B cell (primary cell): ENCODE measurements at regions not wholly inside any gene's neighbourhood (a gene's known extent, or its start where the extent isn't known, plus 50 kb on each side); places are given as distances from the start of the nearest gene placed in this dataset.
"Not testable (repeated sequence)": the region's sequence is repeated elsewhere in the genome, so short reads cannot be mapped to it uniquely, and the experiment has no call there.

Experiments
- ATAC-seq: fragments of 200-7000 bp; cut with Tn5 transposase; one replicate; pipeline ENCODE4 v1.10.0; 2021; ENCODE audit warnings: low read depth, mild to moderate bottlenecking, moderate number of reproducible peaks, moderate library complexity
- CTCF ChIA-PET: fragments of 350-600 bp; sonication (Branson Sonifier 250); formaldehyde crosslinking; loops from one replicate; lab custom pipeline; 2021; ENCODE audit warnings: antibody characterized with exemption, inconsistent platforms; lab: Charles Lee
- POLR2A ChIA-PET: fragments of 350-600 bp; sonication (Branson Sonifier 250); formaldehyde crosslinking; loops from one replicate; lab custom pipeline; 2021; ENCODE audit warnings: antibody characterized with exemption; lab: Charles Lee
- DNase-seq: peaks from one replicate; pipeline ENCODE4 v3.0.0; 2013
- H2AFZ ChIP-seq: 2 replicates; pipeline ENCODE4 v1.6.1; 2012; ENCODE audit warnings: mild to moderate bottlenecking, low read depth, low read length; ENCODE audit not compliant: insufficient read depth, poor library complexity, severe bottlenecking
- H3K27ac ChIP-seq, 2 donors: 1 replicate in 1 of 2; 2 replicates in 1 of 2; pipeline ENCODE4 v1.5.1; 2012 to 2013; ENCODE audit warnings: low read length in 2 of 2, mild to moderate bottlenecking in 2 of 2, moderate library complexity in 1 of 2
- H3K27me3 ChIP-seq, 4 experiments: fragments of 200-600 bp in 1 of 4; sonication (generic) in 1 of 4; replicated peaks in 1 of 4; 1 replicate in 2 of 4; 2 replicates in 2 of 4; pipeline versions ENCODE4 v1.6.1 to v1.7.0; 2013 to 2016; ENCODE audit warnings: low read length in 3 of 4, mild to moderate bottlenecking in 2 of 4, mixed read lengths in 1 of 4, moderate library complexity in 1 of 4; ENCODE audit not compliant: insufficient read depth in 4 of 4, control insufficient read depth in 3 of 4; ENCODE audit errors: control extremely low read depth in 1 of 4
- H3K36me3 ChIP-seq, 2 experiments: replicated peaks in 1 of 2; 1 replicate in 1 of 2; 2 replicates in 1 of 2; pipeline versions ENCODE4 v1.6.1 to v1.7.1; 2013; ENCODE audit warnings: low read length in 1 of 2; ENCODE audit not compliant: insufficient read depth in 2 of 2, control insufficient read depth in 1 of 2; ENCODE audit errors: control extremely low read depth in 1 of 2, extremely low read depth in 1 of 2
- H3K4me1 ChIP-seq, 2 donors: fragments of 200-600 bp in 1 of 2; sonication (generic) in 1 of 2; 1 replicate in 1 of 2; 2 replicates in 1 of 2; pipeline versions ENCODE4 v1.5.1 to v1.6.1; 2013 to 2017; ENCODE audit warnings: low read length in 2 of 2; ENCODE audit not compliant: control insufficient read depth in 2 of 2, insufficient read depth in 2 of 2
- H3K4me2 ChIP-seq: replicated peaks from 2 replicates; pipeline ENCODE3; 2012; ENCODE audit warnings: mild to moderate bottlenecking, low read depth, low read length; ENCODE audit not compliant: poor library complexity, severe bottlenecking
- H3K4me3 ChIP-seq, 5 experiments: fragments of 200-600 bp in 1 of 5; sonication (generic) in 1 of 5; 1 replicate in 3 of 5; 2 replicates in 2 of 5; pipeline versions ENCODE4 v1.5.1 to v1.7.0; 2011 to 2016; ENCODE audit warnings: low read length in 4 of 5, mild to moderate bottlenecking in 4 of 5, low read depth in 2 of 5, control low read depth in 1 of 5, moderate library complexity in 1 of 5; ENCODE audit not compliant: insufficient read depth in 1 of 5; ENCODE audit errors: control extremely low read depth in 1 of 5, extremely low read depth in 1 of 5
- H3K79me2 ChIP-seq: fragments of 200-600 bp; sonication (generic); one replicate; pipeline ENCODE4 v1.6.0; 2016; ENCODE audit warnings: low read length; ENCODE audit not compliant: control insufficient read depth, insufficient read depth
- H3K9ac ChIP-seq: fragments of 200-600 bp; sonication (generic); 2 replicates; pipeline ENCODE4 v1.6.1; 2017; ENCODE audit warnings: mild to moderate bottlenecking, low read length, moderate library complexity
- H3K9me3 ChIP-seq, 3 donors: one replicate each; pipeline versions ENCODE4 v1.6.1 to v1.7.1; 2013; ENCODE audit warnings: low read length in 2 of 3; ENCODE audit not compliant: control insufficient read depth in 2 of 3, insufficient read depth in 1 of 3; ENCODE audit errors: control extremely low read depth in 1 of 3
- H4K20me1 ChIP-seq: 2 replicates; pipeline ENCODE4 v1.6.0; 2012; ENCODE audit warnings: mild to moderate bottlenecking, low read length; ENCODE audit not compliant: insufficient read depth, control insufficient read depth, poor library complexity, severe bottlenecking
- H3K27ac Mint-ChIP-seq: one replicate; pipeline ENCODE4 v1.8.0; 2021; ENCODE audit warnings: mixed read lengths
- H3K27me3 Mint-ChIP-seq: one replicate; pipeline ENCODE4 v1.8.0; 2021; ENCODE audit warnings: mixed read lengths
- H3K4me1 Mint-ChIP-seq: one replicate; pipeline ENCODE4 v1.8.0; 2021; ENCODE audit warnings: mixed read lengths
- H3K4me3 Mint-ChIP-seq: one replicate; pipeline ENCODE4 v1.8.0; 2021; ENCODE audit warnings: mixed read lengths
- H3K9me3 Mint-ChIP-seq: one replicate; pipeline ENCODE4 v1.8.0; 2022; ENCODE audit warnings: mixed read lengths; ENCODE audit not compliant: insufficient read depth
- WGBS: methylation state at CpG from one replicate; pipeline ENCODE4 v1.1.5; 2013; ENCODE audit warnings: missing lambda C conversion rate; ENCODE audit not compliant: insufficient coverage; 5-methylcytosine and 5-hydroxymethylcytosine counted together
- intact Hi-C: fragments of 100-400 bp; cut with micrococcal nuclease; formaldehyde crosslinking; loops from one replicate; pipeline ENCODE4 v1.10.0; 2022

DNA sequence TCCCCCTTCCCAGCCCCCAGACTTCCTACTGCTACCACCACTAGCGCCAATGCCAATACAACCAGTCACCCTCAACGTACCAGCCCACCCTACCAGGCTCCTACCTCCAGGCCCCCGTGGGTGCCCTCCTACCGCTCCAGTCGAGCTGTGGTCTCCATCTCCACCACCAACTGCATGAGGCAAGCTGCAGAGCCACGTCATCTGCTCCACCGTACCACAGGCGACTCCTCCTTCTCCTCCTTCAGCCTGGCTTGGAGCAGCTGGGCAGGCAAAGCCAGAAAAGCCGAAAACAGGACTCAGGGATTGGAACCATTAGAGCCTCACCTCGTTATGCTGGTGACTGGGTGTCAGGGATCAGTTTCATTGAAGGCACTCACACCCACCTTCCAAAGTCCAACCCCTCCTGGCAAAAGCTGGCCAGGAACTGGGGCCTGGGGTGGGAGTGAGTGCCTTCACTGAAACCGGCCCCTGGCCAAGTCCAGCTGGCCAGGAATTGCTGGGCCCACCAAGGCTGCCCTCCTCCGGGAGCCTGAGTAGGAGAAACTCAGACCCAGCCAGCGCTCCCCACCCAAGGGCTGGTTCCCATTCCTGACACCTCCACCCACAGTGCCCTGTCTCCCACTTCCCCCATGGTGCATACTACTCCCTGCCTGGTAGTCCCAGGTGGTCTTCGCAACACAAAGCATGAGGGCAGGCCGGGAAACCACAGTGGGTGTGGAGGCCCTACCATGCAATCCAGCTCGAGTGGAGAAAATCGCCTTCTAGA, 176.2 kb downstream of the USP22 start:
- peaks cover 29% of the 10 kb centered on the region for H3K27me3 Mint-ChIP-seq
- H3K27ac Mint-ChIP-seq, POLR2A ChIA-PET: not testable (repeated sequence)

DNA sequence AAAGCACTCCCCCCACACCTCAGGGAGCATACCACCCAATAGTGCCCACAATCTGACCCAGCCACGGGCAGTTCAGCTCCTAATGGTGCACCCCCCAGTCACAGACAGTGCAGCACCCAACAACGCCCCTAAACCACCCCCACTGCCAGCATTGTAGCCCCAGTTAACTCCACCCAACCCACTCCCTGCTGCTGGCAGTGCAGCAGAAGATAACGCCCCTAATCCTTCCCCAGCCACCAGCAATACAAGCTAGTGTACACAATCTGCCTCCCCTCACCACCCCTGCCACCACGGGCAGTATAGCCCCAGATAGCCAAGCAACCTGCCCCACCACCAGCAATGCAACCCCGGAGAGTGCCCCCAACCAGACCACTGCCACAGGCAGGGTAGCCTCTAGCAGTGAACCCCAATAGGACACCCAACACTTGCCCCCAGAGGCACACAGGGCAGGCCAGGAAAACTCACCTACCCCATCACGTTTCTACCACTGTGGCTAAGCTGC, 175.3 kb downstream of the USP22 start:
- intact Hi-C loops, CTCF ChIA-PET, H3K27ac ChIP-seq, H3K4me3 Mint-ChIP-seq, H3K9me3 Mint-ChIP-seq, H3K4me1 ChIP-seq, H2AFZ ChIP-seq, POLR2A ChIA-PET, H3K9ac ChIP-seq, H3K79me2 ChIP-seq, ATAC-seq, H3K4me3 ChIP-seq, H3K4me2 ChIP-seq, H3K27ac Mint-ChIP-seq, DNase-seq, H3K9me3 ChIP-seq, H3K27me3 ChIP-seq, H3K4me1 Mint-ChIP-seq, H3K36me3 ChIP-seq, H4K20me1 ChIP-seq: not testable (repeated sequence)
- WGBS: 82% methylated on average over 5 of the region's 6 CpGs
- peaks cover 22% of the 10 kb centered on the region for H3K27me3 Mint-ChIP-seq

More for the DNA sequence above, 176.2 kb downstream of the USP22 start:
- DNase-seq, H3K79me2 ChIP-seq, H4K20me1 ChIP-seq, CTCF ChIA-PET, H3K9me3 Mint-ChIP-seq, H2AFZ ChIP-seq, intact Hi-C loops, ATAC-seq, H3K4me3 Mint-ChIP-seq, H3K4me3 ChIP-seq, H3K9ac ChIP-seq, H3K4me2 ChIP-seq, H3K27me3 ChIP-seq, H3K27ac ChIP-seq, H3K36me3 ChIP-seq, H3K4me1 ChIP-seq, H3K9me3 ChIP-seq, H3K4me1 Mint-ChIP-seq: not testable (repeated sequence)
- 83% methylated on average over 10 of the region's 17 CpGs for WGBS

DNA sequence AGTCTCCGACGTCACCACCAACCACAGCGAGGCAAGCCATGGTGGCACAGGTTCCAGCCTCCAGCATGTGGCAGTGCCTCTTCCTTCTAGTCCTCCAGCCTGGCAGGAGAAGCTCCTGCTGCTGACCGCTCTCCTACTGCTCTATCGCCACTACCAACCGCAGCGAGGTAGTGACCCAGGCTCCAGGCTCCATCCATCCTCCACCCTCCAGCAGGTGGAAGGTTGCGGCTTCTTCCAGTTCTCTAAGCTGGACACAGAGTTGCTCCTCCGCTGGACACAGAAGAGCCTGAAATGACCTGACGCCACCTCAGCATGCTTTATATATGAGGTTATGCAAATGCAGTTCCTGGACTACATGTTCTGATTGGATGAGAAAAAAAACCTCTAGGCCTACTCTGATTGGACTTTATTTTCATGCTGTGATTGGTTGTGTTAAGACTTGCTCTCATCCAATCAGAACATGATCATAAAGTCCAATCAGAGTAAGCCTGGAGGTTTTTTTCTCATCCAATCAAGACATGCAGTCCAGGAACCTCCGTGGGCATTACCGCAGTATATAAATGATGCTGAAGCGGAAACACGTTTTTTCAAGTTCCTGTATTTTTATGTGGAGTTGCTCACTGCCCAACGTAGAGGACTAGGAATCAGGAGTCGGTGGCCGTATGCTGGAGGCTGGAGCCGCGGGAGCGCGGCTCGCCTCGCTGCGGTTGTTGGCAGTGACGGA, 174.7 kb downstream of the USP22 start:
- H3K9me3 Mint-ChIP-seq, ATAC-seq, H3K9me3 ChIP-seq, H3K4me1 Mint-ChIP-seq, intact Hi-C loops, DNase-seq, H3K27ac ChIP-seq, H3K27me3 ChIP-seq, H3K27ac Mint-ChIP-seq, H3K79me2 ChIP-seq, H3K4me1 ChIP-seq, H2AFZ ChIP-seq, H4K20me1 ChIP-seq, H3K4me3 ChIP-seq, H3K4me3 Mint-ChIP-seq, H3K9ac ChIP-seq, H3K4me2 ChIP-seq, H3K36me3 ChIP-seq, POLR2A ChIA-PET, CTCF ChIA-PET: not testable (repeated sequence)
- 95% methylated on average over 14 of the region's 25 CpGs for WGBS
- peaks cover 20% of the 10 kb centered on the region for H3K27me3 Mint-ChIP-seq

DNA sequence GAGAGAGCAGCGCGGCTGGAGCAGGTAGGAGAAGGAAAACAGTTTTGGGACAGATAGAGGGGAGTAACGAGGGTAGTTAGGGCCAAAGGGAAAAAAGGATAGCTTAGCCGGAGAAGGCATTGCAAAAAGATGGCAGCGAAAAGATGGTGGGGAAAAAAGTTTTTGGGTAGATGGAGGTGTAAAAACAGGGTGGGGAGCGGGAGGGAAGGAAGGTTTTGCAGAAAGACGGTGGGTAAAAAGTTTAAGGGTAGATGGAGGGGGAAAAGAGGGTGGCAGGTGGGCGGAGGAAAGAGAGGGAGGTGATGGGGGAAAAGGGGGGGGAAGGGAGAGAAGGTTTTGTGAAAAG, 174.2 kb downstream of the USP22 start:
- H3K27ac Mint-ChIP-seq, CTCF ChIA-PET, DNase-seq: not testable (repeated sequence)

More for the DNA sequence above, 174.2 kb downstream of the USP22 start:
- ATAC-seq, H3K9ac ChIP-seq, H3K27me3 ChIP-seq, H3K4me3 Mint-ChIP-seq, H3K9me3 ChIP-seq, H3K4me3 ChIP-seq, H2AFZ ChIP-seq, H3K79me2 ChIP-seq, H3K4me2 ChIP-seq, H4K20me1 ChIP-seq, H3K9me3 Mint-ChIP-seq, H3K4me1 Mint-ChIP-seq, POLR2A ChIA-PET, H3K36me3 ChIP-seq, intact Hi-C loops, H3K27ac ChIP-seq, H3K4me1 ChIP-seq: not testable (repeated sequence)
- 89% methylated on average over 8 of the region's 8 CpGs for WGBS
- H3K27me3 Mint-ChIP-seq: peaks cover 20% of the 10 kb centered on the region
